HCT116 (cell line): ENCODE measurements at regions not wholly inside any gene's neighbourhood (a gene's known extent, or its start where the extent isn't known, plus 50 kb on each side); places are given as distances from the start of the nearest gene placed in this dataset.

Experiments used
- ATAC-seq: fragments of 200-7000 bp; cut with Tn5 transposase; 2 replicates; pipeline ENCODE4 v1.9.1; 2020; ENCODE audit warnings: mild to moderate bottlenecking, moderate library complexity
- BruUV-seq: library from RNA; stranded (reverse); fragments of 400-500 nt; replicated peaks from 2 replicates; lab custom pipeline; 2021; lab: Mats Ljungman, UMichigan
- CTCF ChIA-PET: fragments of 300-600 bp; sonication (Branson Sonifier 250); formaldehyde crosslinking; loops from one replicate; lab custom pipeline; 2021; ENCODE audit warnings: antibody characterized with exemption; lab: Charles Lee
- POLR2A ChIA-PET: fragments of 300-600, 350-600 bp; sonication (Branson Sonifier 250); formaldehyde crosslinking; loops from one replicate; lab custom pipeline; 2021; ENCODE audit warnings: antibody characterized with exemption; lab: Charles Lee
- RAD21 ChIA-PET, 2 experiments: fragments of 300-600 bp; sonication (Branson Sonifier 250); formaldehyde crosslinking; loops; one replicate each; lab custom pipeline; 2023; ENCODE audit warnings: low total read pairs in 2 of 2; ENCODE audit not compliant: uncharacterized antibody in 2 of 2, unreplicated experiment in 2 of 2, low non-redundant PET in 1 of 2; lab: Charles Lee
- DNase-seq: peaks from one replicate; pipeline ENCODE4 v3.0.0-alpha.2; 2010; ENCODE audit warnings: low read depth, low spot score
- H2AFZ ChIP-seq: fragments of 200-600 bp; shearing (Covaris generic), sonication (generic); 2 replicates; pipeline ENCODE4 v1.6.1; 2017; ENCODE audit warnings: low read depth, mixed run types, mixed read lengths, antibody characterized with exemption, low read length; ENCODE audit not compliant: poor library complexity, severe bottlenecking
- H3K27ac ChIP-seq: 2 replicates; pipeline ENCODE4 v1.5.1; 2012; ENCODE audit warnings: low read depth, low read length
- H3K27me3 ChIP-seq: fragments of 200-600 bp; sonication (generic); 2 replicates; pipeline ENCODE4 v1.6.1; 2016; ENCODE audit warnings: mixed run types, low read length, mixed read lengths; ENCODE audit not compliant: insufficient read depth
- H3K36me3 ChIP-seq, 2 experiments: fragments of 200-500 bp in 1 of 2; fragments of 200-600 bp in 1 of 2; sonication (Bioruptor generic) in 1 of 2; sonication (generic) in 1 of 2; 2 replicates each; pipeline versions ENCODE4 v1.5.1 to v1.6.1; 2014 to 2016; ENCODE audit warnings: low read length in 2 of 2, inconsistent platforms in 1 of 2, mixed read lengths in 1 of 2, mixed run types in 1 of 2; ENCODE audit not compliant: insufficient read depth in 2 of 2, control insufficient read depth in 1 of 2
- H3K4me1 ChIP-seq, 2 experiments: fragments of 200-600 bp in 1 of 2; sonication (generic) in 1 of 2; 2 replicates each; pipeline versions ENCODE4 v1.5.1 to v1.6.1; 2012 to 2017; ENCODE audit warnings: low read length in 2 of 2, inconsistent platforms in 1 of 2, mild to moderate bottlenecking in 1 of 2, mixed read lengths in 1 of 2, mixed run types in 1 of 2, moderate library complexity in 1 of 2; ENCODE audit not compliant: insufficient read depth in 2 of 2, control insufficient read depth in 1 of 2
- H3K4me2 ChIP-seq: fragments of 200-600 bp; sonication (generic); 2 replicates; pipeline ENCODE4 v1.6.1; 2017; ENCODE audit warnings: mixed run types, low read length, mixed read lengths
- H3K4me3 ChIP-seq, 2 experiments: fragments of 200-600 bp in 1 of 2; sonication (generic) in 1 of 2; replicated peaks in 1 of 2; 2 replicates each; pipeline ENCODE4 v1.5.1; 2011 to 2016; ENCODE audit warnings: low read length in 2 of 2, control low read depth in 1 of 2, low read depth in 1 of 2, mild to moderate bottlenecking in 1 of 2, mixed read lengths in 1 of 2, mixed run types in 1 of 2
- H3K79me2 ChIP-seq: fragments of 200-600 bp; sonication (generic); 2 replicates; pipeline ENCODE4 v1.6.1; 2017; ENCODE audit warnings: mild to moderate bottlenecking, mixed run types, low read length, moderate library complexity, mixed read lengths; ENCODE audit not compliant: insufficient read depth
- H3K9ac ChIP-seq: fragments of 200-600 bp; sonication (generic); 2 replicates; pipeline ENCODE4 v1.6.1; 2016; ENCODE audit warnings: low read length, mixed read lengths
- H3K9me2 ChIP-seq: fragments of 200-600 bp; sonication (generic), shearing (Covaris generic); 2 replicates; pipeline ENCODE4 v1.6.1; 2017; ENCODE audit warnings: mixed run types, mild to moderate bottlenecking, moderate library complexity; ENCODE audit not compliant: insufficient read depth
- H3K9me3 ChIP-seq, 2 experiments: fragments of 200-500 bp in 1 of 2; fragments of 200-600 bp in 1 of 2; sonication (Bioruptor generic) in 1 of 2; sonication (generic) in 1 of 2; 2 replicates each; pipeline ENCODE4 v1.6.1; 2014 to 2017; ENCODE audit warnings: low read length in 2 of 2, mixed read lengths in 2 of 2, inconsistent platforms in 1 of 2, low read depth in 1 of 2, mild to moderate bottlenecking in 1 of 2, mixed run types in 1 of 2, moderate library complexity in 1 of 2; ENCODE audit not compliant: control insufficient read depth in 1 of 2, insufficient read depth in 1 of 2
- H4K20me1 ChIP-seq: fragments of 200-600 bp; sonication (generic), shearing (Covaris generic); 2 replicates; pipeline ENCODE4 v1.6.1; 2017; ENCODE audit warnings: mixed run types, mild to moderate bottlenecking, moderate library complexity; ENCODE audit not compliant: insufficient read depth
- CTCF ChIP-seq, 3 experiments: fragments of 200-600 bp in 1 of 3; sonication (generic) in 1 of 3; IDR thresholded peaks in 2 of 3; conservative IDR thresholded peaks in 1 of 3; 2 replicates each; pipeline ENCODE4 v1.5.1; 2012 to 2017; ENCODE audit warnings: low read depth in 2 of 3, low read length in 2 of 3, antibody characterized with exemption in 1 of 3, borderline replicate concordance in 1 of 3, control low read depth in 1 of 3, mild to moderate bottlenecking in 1 of 3, mixed read lengths in 1 of 3, mixed run types in 1 of 3, moderate library complexity in 1 of 3; ENCODE audit not compliant: insufficient read depth in 1 of 3
- EGR1 ChIP-seq: IDR thresholded peaks from 2 replicates; pipeline ENCODE4 v1.6.1; 2012; ENCODE audit warnings: low read depth
- ELF1 ChIP-seq: IDR thresholded peaks from 2 replicates; pipeline ENCODE4 v1.6.1; 2012; ENCODE audit warnings: low read depth, borderline replicate concordance
- FOSL1 ChIP-seq: IDR thresholded peaks from 2 replicates; pipeline ENCODE4 v1.6.1; 2012; ENCODE audit warnings: low read depth
- JUND ChIP-seq: IDR thresholded peaks from 2 replicates; pipeline ENCODE4 v1.6.1; 2012
- POLR2AphosphoS5 ChIP-seq: IDR thresholded peaks from 2 replicates; pipeline ENCODE4 v1.6.1; 2011; ENCODE audit warnings: mild to moderate bottlenecking, low read depth, low read length, moderate library complexity
- RAD21 ChIP-seq: IDR thresholded peaks from 2 replicates; pipeline ENCODE4 v1.6.1; 2012; ENCODE audit warnings: low read depth, mild to moderate bottlenecking
- YY1 ChIP-seq: IDR thresholded peaks from 2 replicates; pipeline ENCODE4 v1.6.1; 2011; ENCODE audit warnings: low read length, low read depth, moderate library complexity, mild to moderate bottlenecking; ENCODE audit not compliant: insufficient replicate concordance; ENCODE audit errors: extremely low read depth
- intact Hi-C: fragments of 100-400 bp; cut with micrococcal nuclease; formaldehyde crosslinking; loops from 2 replicates; pipeline ENCODE4 v1.10.0; 2022

- no peaks in the 10 kb centered on the region for H3K9me2 ChIP-seq
- no peaks in the 10 kb centered on the region for H3K79me2 ChIP-seq
- no peaks in the 10 kb centered on the region for H3K36me3 ChIP-seq
- no peak overlapping the region for H2AFZ ChIP-seq
- no peaks in the 10 kb centered on the region for H4K20me1 ChIP-seq
- BruUV-seq: no TSS peak
- RAD21 ChIA-PET: no interaction called here
- TF ChIP-seq JUND: no peak
- TF ChIP-seq ELF1: no peak
- ATAC-seq: no peak
- no peak overlapping the region for H3K27ac ChIP-seq
- H3K9me3 ChIP-seq: no peaks in the 10 kb centered on the region
- intact Hi-C loops: no loop called here
- H3K4me2 ChIP-seq: no peak overlapping the region
- CTCF ChIA-PET: no interaction called here
- no peak for DNase-seq
- H3K27me3 ChIP-seq: no peaks in the 10 kb centered on the region
- POLR2A ChIA-PET: no interaction called here
- H3K9ac ChIP-seq: no peak overlapping the region
- no peaks in the 10 kb centered on the region for H3K4me1 ChIP-seq
- no peak overlapping the region for H3K4me3 ChIP-seq
Observed at GRCh38 chr1:220341126-220341525, 68.9 kb upstream of the RAB3GAP2 start.

GRCh38 chr1:220339581-220339980 lies 67.3 kb upstream of the RAB3GAP2 start:
- Histone ChIP-seq H3K36me3 (no peaks in the 10 kb centered on the region), H3K9ac (no peak overlapping the region), H3K79me2 (no peaks in the 10 kb centered on the region), H3K4me3 (no peak overlapping the region), H3K9me2 (no peaks in the 10 kb centered on the region), H3K4me2 (no peak overlapping the region), H4K20me1 (no peaks in the 10 kb centered on the region), H3K4me1 (no peaks in the 10 kb centered on the region), H3K9me3 (no peaks in the 10 kb centered on the region), H3K27me3 (no peaks in the 10 kb centered on the region), H2AFZ (no peak overlapping the region), H3K27ac (no peak overlapping the region)
- ATAC-seq (no peak), DNase-seq (no peak)
- no TSS peak for BruUV-seq
- CTCF ChIA-PET: no interaction called here
- RAD21 ChIA-PET: no interaction called here
- intact Hi-C loops: no loop called here
- POLR2A ChIA-PET: interaction anchor here (0.6 kb wide), 1 partner anchor 166 kb away, joined by 7 read pairs; no protein-coding TSS in a partner anchor
- no peak for TF ChIP-seq FOSL1
- TF ChIP-seq RAD21: peak; percentile 51
- TF ChIP-seq CTCF (IDR thresholded peaks at IDR 0.05 in 2 of 3, conservative IDR thresholded peaks at IDR 0.05 in 1 of 3; ENCODE audit: borderline replicate concordance in 1 of 3, insufficient read depth in 1 of 3, low read depth in 2 of 3, low read length in 2 of 3): peak in 2 of 3 experiments; percentile 6 to 9; a peak in 1 of 6 replicates
- TF ChIP-seq YY1: no peak
- TF ChIP-seq POLR2AphosphoS5: no peak
- TF ChIP-seq EGR1: no peak
